Neural crest cell (in vitro differentiated cells): ENCODE measurements at regions not wholly inside any gene's neighbourhood (a gene's known extent, or its start where the extent isn't known, plus 50 kb on each side); places are given as distances from the start of the nearest gene placed in this dataset.

Experiments used
- DNase-seq: peaks from one replicate; pipeline ENCODE4 v3.0.0; 2021; ENCODE audit warnings: low read depth, mixed read lengths, low spot score
- H3K27ac Mint-ChIP-seq: one replicate; pipeline ENCODE4 v1.8.0; 2021; ENCODE audit warnings: mild to moderate bottlenecking, mixed read lengths; ENCODE audit not compliant: unreplicated experiment
- H3K27me3 Mint-ChIP-seq: 2 replicates; pipeline ENCODE4 v1.8.0; 2021; ENCODE audit warnings: low read depth, mild to moderate bottlenecking, mixed read lengths
- H3K36me3 Mint-ChIP-seq: 2 replicates; pipeline ENCODE4 v1.8.0; 2021; ENCODE audit warnings: low read depth, mild to moderate bottlenecking, mixed read lengths
- H3K4me1 Mint-ChIP-seq: 2 replicates; pipeline ENCODE4 v1.8.0; 2021; ENCODE audit warnings: mixed read lengths
- H3K4me3 Mint-ChIP-seq: one replicate; pipeline ENCODE4 v1.8.0; 2021; ENCODE audit warnings: mild to moderate bottlenecking, mixed read lengths
- H3K9me3 Mint-ChIP-seq: 2 replicates; pipeline ENCODE4 v1.8.0; 2021; ENCODE audit warnings: mixed read lengths
- CTCF ChIP-seq: fragments of 200-600 bp; sonication (generic); conservative IDR thresholded peaks from 2 replicates; pipeline ENCODE4 v1.5.0; 2021; ENCODE audit warnings: antibody characterized with exemption, mild to moderate bottlenecking

- no peak for DNase-seq
- no peaks in the 10 kb centered on the region for H3K4me1 Mint-ChIP-seq
- H3K4me3 Mint-ChIP-seq, result no peak overlapping the region
- TF ChIP-seq CTCF, result no peak
- no peaks in the 10 kb centered on the region for H3K36me3 Mint-ChIP-seq
- H3K27me3 Mint-ChIP-seq, result peaks cover 32% of the 10 kb centered on the region
- peaks cover 2% of the 10 kb centered on the region for H3K9me3 Mint-ChIP-seq
- no peak overlapping the region for H3K27ac Mint-ChIP-seq
Measured at GRCh38 chr1:38686167-38686926, 173.2 kb downstream of the RRAGC start.

GRCh38 chr1:38685388-38685787 is 174.2 kb downstream of the RRAGC start:
- no peak for TF ChIP-seq CTCF
- Mint-ChIP-seq H3K27ac (no peak overlapping the region), H3K9me3 (no peaks in the 10 kb centered on the region), H3K27me3 (peaks cover 32% of the 10 kb centered on the region), H3K4me1 (no peaks in the 10 kb centered on the region), H3K4me3 (no peak overlapping the region), H3K36me3 (no peaks in the 10 kb centered on the region)
- DNase-seq, result no peak

GRCh38 chr1:38680801-38681510 is 178.6 kb downstream of the RRAGC start:
- H3K4me3 Mint-ChIP-seq, result no peak overlapping the region
- no peaks in the 10 kb centered on the region for H3K36me3 Mint-ChIP-seq
- TF ChIP-seq CTCF, result no peak
- no peaks in the 10 kb centered on the region for H3K4me1 Mint-ChIP-seq
- no peak for DNase-seq
- no peak overlapping the region for H3K27ac Mint-ChIP-seq
- peaks cover 11% of the 10 kb centered on the region for H3K27me3 Mint-ChIP-seq
- H3K9me3 Mint-ChIP-seq, result no peaks in the 10 kb centered on the region

- TF ChIP-seq CTCF, result no peak
- H3K4me3 Mint-ChIP-seq, result no peak overlapping the region
- no peaks in the 10 kb centered on the region for H3K27me3 Mint-ChIP-seq
- H3K9me3 Mint-ChIP-seq, result no peaks in the 10 kb centered on the region
- H3K36me3 Mint-ChIP-seq, result no peaks in the 10 kb centered on the region
- DNase-seq, result no peak
- H3K27ac Mint-ChIP-seq, result no peak overlapping the region
- no peaks in the 10 kb centered on the region for H3K4me1 Mint-ChIP-seq
Measured at GRCh38 chr1:38677756-38678155, 181.8 kb downstream of the RRAGC start.

- no peak for DNase-seq
- Mint-ChIP-seq H3K4me3 (no peak overlapping the region), H3K4me1 (no peaks in the 10 kb centered on the region), H3K27ac (no peak overlapping the region), H3K36me3 (no peaks in the 10 kb centered on the region), H3K27me3 (no peaks in the 10 kb centered on the region), H3K9me3 (no peaks in the 10 kb centered on the region)
- TF ChIP-seq CTCF, result no peak
Measured at GRCh38 chr1:38677311-38677710, 182.3 kb downstream of the RRAGC start.
